T1000 (cell line): ENCODE measurements at regions not wholly inside any gene's neighbourhood (a gene's known extent, or its start where the extent isn't known, plus 50 kb on each side); places are given as distances from the start of the nearest gene placed in this dataset.

Experiments used
- DNase-seq: peaks from one replicate; lab custom pipeline; 2025; ENCODE audit warnings: mixed read lengths; lab: John Stamatoyannopoulos, UW

DNA sequence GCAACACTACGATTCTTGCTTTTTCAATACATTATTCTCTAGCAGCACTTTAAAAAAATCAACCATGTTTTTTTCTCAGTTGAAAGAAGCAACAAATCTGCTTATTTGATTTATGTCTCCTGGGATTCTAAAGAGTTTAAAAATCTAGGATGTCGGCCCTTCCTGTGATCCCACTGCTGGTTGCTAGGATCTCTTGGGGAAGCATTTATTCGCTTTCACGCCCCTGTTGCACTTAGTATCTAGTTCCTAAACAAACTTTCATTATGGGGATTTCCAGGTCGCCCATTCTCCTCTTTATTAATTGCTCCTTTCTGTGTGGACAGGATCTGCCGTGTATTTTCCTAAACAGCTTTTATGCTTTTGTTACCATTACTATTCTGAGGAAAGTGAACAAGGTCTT is 313.5 kb downstream of the AGTPBP1 start:
- DNase-seq, result no peak

DNA sequence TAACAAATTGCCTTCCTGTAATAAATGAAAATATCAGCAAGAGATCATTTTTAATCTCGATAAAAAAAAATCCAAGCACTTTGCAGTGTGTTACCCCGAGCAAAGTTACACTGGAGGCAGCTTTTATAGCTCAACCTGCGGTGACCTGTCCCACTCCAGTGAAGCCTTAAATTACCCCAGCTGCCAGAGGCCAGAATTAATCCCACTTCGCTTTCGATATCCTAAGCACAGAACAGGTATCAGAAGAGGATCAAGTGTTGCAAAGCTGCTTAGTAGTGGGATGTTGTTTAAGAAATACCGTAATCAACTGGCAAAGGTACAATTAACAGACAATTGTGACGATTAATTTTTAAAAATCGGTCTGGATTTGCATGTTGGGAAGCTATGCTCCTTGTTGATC is 314.0 kb downstream of the AGTPBP1 start:
- no peak for DNase-seq

DNA sequence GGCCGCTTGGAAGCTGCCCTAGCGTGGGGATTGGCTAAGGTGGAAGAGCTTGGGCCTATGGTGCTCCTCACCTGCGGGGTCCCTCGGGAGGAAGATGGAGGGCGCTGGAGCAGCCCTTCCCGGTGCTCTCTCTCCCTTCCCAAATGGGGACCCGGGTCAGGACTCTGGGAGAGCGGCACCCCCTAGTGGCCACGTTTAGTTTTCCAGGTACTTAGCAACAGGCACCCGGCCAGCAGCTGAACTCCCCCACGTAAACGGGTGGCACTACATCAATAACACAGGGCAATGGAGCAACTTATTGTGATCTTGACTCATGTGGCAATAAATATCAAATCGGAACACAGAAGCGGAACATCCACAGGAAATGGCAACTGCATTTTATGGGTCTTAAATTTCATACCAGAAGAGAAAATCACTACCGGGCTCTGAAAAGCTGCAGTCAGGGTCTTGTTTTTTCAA is 316.6 kb downstream of the AGTPBP1 start:
- DNase-seq, result peak; percentile 62

DNA sequence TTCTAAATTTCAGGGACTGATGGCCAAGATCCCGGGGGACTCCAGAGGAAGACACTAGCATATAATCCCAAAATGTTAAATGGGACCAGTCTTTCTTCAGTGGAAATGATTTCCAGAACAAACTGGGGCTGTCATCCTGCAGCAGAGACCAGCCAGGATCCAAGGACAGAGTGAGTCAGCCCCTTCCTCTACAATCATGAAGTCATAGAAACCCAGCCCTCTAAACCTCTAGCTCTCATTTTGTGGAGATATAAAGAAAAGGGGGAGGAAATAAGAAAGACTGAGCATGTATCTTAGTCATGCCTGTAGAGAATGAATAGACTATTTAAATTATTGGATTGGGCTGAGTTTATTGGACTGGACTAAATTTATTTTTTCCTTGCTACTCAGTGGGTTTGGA is 318.3 kb downstream of the AGTPBP1 start:
- no peak for DNase-seq

DNA sequence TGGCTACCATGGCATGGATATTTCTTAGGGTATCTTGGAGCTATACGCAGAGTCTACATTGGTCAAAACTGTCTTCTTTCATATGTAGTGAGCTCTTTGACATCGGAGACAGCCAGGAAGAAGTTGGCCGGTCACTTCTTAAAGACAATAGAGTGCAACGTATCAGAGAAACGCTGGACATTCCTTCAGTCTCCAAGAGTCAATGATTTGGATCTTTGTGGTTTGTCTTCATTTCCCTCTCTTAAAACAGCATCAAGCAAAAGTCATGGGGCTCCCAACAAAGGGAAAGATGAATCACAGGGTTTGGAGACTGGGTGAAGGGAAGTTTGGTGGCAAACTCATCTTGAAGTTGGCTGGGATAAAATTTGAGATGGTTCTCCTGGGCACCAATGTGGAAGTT is 320.1 kb downstream of the AGTPBP1 start:
- DNase-seq, result no peak

DNA sequence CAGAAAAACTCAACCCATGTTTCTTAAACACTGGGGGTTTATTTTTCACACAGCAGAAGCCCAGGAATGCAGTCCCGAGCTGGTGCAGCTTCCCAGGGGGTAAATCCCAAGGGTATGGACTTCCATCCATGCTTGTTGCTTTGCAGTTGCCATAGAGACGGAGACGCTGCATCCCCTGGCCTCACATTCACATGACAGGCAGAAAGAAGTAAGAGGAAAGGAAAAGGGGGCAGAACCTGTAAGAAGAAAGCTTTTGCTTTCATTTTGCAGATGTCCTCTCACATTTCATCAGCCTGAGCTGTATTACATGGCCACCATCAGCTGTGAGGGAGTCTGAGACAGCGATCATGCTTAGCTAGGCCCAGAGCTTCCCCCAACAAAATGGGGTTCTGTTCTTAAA is 321.0 kb downstream of the AGTPBP1 start:
- DNase-seq, result no peak

DNA sequence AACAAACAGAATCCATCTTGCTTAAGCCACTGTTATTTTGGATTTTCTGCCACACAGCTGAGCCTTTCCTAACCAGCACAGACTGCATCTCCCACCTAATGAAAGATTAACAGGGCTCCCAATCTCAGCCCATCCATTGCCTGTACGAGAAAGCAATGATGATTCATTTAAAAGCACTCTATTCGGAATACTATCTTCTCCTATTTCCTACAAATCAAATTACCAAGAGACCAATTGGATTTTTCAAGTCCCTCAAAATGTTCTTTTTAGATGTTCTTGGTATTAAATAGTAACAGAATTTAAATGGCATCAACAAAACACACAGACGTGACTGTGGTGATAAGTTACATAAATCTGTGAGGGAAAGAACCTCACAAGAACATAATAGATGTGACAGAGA is 324.1 kb downstream of the AGTPBP1 start:
- DNase-seq, result no peak

DNA sequence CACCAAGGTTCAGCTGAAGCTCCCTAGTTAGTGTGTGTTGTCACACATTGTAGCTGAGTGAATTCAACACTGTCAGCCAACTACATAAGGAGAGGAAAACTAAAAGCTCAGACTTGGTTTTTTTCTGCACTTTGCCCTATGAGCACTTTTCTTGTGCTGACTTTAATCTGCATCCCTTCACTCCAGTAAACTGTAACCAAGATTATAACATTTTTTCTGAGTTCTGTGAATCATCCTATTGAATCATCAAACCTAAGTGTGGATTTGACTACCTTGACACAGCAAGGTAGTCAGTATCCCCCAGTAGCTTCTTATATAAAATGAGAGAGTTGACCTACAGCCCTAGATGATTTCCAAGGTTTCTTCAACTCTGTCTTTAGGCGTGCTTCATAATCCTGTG is 325.0 kb downstream of the AGTPBP1 start:
- no peak for DNase-seq

DNA sequence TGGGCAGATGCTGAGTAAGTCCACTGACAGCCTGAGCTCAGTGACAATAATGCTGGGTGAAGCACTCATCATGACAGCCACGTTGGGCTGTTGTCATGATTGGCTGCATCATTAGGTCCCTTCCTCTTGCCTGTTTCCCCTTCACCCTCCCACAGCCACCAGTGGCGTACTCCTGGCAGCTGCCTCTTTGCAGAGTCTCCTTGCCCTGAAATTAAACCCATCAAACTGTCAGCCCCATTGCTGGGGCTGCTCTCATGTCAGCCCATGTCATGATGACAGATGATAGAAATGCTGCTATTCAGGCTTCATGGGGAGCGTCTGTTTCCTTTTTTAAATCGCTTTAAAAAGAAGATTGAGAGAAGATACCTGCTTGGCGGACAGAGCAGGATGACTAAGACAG is 327.4 kb downstream of the AGTPBP1 start:
- DNase-seq, result no peak

DNA sequence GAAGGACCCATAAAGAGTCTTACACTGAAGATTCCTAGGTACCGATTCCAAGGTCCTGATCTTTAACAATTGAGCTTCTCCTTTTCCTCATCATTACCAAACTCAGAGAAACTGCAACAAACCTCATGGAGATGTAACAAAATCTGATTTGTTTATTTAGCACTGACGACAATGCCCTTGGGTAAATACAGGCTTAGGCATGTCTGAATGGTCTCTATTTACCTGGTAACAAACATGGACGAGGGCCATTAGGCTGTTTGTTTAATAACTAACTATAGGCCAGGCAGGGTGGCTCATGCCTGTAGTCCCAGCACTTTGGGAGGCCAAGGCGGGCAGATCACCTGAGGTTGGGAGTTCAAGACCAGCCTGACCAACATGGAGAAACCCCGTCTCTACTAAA is 333.3 kb downstream of the AGTPBP1 start:
- DNase-seq, result no peak

DNA sequence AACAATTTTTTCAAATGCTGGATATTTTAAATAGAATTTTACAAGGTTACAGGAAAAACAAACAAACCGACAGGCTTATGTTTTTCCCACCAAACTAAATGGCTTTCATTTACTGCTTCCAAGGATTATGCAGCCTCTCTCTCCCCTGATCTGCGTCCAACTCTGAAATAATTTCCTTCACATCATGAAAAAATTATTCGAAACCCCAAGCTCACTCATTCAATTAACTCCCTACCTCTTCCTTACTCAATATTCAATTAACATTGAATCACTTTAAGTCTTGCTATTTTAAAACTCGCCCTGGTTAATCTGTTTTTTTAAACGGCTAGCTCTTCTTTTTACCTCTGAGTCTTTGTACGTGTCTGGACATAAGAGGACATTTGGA is 336.2 kb downstream of the AGTPBP1 start:
- no peak for DNase-seq

DNA sequence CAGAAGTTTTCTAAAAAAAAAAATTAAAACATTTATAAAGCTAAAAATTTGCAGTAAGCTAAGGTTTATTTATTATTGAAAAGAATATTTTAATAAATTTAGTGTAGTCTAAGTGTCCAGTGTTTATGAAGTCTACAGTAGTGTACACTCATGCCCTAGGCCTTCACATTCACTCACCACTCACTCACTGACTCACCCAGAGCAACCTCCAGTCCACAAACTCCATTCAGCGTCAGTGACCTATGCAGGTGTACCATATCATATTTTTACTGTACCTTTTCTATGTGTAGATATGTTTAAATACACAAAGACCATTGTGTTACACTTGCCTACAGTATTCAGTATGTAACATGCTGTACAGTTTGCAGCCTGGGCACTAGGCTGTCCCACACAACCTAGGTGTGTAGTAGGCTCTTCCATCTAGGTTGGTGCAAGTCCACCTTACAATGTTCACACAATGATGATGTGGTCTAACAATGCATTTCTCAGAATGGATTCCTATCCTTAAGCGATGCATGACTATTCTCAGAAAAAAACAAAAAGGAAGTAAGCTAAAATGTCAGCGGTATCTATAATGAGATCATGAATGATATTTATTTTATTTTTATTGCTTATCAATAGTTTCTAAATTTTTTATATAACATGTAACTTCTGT is 336.7 kb downstream of the AGTPBP1 start:
- no peak for DNase-seq

DNA sequence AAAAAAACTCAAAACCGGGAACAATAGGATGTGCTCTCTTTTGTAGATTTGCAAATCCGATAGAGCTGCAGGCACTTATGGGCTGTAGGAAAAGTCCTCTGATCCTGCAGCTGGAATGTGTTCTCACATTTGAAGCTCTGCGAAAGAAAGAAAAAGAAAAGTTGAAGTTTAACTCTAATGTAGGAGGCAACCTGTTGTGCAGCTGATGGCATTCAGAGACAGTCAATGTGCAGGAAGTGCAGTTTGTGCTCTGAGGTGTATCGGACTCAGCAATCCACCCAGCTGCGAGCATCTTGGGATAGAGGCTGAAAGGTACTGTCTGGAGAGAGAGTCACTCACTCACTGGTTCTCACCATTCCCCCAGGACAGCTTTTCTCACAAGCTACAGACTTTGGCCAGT is 339.2 kb downstream of the AGTPBP1 start:
- no peak for DNase-seq

DNA sequence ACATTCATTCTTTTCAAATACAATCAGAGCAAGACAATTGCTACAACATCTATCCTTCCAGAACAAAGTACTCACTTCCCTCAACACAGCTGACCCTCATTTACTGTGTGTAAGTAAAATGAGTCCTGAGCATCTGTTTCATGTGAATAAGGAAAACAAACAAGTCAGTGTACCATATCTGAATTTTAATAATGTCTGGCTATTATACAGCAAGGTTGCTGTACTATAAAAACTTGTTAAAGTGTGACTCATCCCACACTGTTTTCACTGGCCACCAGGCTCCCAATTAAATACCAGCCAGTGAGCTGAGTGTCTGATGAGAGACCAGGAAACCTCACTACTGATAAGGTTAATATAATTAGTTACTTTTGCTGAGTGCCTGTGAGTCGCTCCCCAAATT is 339.8 kb downstream of the AGTPBP1 start:
- DNase-seq, result no peak

DNA sequence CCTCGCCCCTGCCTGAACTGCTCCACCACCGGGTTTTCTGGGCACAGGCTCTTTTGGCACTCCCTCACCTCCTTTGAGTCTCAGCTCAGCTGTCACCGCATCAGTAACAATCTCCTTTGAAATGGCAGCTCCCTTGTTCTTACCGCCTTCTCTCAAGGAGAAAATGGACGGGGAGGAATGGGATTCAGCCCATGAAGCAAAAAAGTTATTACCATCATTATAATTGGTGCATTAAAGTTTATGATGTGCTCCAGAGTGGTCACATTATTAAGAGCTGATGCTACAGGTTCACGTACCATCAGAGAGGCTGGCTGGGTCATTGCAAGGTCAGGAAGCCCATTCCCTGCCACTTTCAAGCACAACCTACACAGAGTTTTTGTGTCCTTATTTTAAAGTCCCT is 344.7 kb downstream of the AGTPBP1 start:
- no peak for DNase-seq

DNA sequence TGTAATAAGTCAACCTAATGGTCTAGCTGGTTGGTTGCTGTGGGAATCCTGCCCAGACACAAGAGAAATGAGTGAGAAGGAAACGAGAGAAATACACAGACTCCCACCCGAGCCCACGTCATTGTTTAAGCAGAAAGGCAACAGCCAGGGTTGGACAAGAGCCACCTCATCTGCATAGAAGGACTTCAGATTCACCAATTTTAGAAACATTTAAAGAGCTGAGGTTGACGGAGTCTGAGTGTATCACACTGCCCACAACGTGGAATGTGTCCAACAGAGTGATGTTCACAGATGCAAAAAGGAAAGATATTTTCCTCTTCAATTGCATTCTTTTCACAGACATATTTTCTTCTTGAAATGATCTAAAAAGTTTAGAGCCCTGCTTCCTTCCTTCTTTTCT is 349.5 kb downstream of the AGTPBP1 start:
- no peak for DNase-seq

DNA sequence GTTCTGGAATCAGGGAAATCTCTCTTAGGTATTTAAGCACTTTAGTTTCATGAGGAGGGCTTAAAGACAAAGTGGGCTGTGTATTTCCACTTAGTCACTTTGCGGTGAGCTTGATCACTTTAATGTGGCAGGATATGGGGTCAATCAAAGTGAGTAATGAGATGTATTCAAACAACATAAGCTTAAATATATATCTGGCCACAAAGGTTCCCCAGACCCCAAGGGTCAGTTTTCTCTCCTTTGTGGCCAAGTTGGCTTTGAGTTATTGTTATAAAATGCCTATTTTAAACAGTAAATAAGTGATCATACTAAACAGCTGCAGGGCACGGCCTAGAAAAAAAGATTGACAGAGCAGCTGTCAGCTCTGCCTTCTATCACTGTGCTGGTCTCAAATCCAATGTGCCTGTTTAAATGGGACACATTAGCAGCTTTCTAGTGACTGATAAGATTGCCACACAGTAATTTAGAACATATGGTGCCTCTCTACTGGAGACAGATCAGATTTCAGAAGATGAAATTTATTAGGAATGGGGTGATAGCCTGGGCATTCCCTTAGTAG is 363.9 kb downstream of the AGTPBP1 start:
- no peak for DNase-seq

DNA sequence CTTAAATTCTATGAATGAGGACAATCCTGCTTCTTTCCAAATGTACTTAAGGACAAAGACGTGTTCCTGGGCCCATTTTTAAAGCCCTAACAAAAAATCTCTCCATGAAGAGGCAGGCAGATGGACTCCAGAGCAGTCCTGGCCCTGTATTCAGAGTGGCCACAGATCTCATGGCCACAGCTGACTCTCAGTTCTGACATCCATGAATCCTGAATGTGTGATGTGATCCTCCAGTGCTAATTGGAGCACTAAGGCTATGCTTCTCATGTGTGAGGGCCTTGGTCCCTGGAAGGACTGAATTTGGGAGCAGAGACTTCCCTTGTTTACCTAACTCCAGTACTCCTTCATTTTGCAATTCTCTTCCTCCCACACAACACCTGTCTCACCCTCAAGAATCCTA is 373.0 kb downstream of the AGTPBP1 start:
- no peak for DNase-seq

DNA sequence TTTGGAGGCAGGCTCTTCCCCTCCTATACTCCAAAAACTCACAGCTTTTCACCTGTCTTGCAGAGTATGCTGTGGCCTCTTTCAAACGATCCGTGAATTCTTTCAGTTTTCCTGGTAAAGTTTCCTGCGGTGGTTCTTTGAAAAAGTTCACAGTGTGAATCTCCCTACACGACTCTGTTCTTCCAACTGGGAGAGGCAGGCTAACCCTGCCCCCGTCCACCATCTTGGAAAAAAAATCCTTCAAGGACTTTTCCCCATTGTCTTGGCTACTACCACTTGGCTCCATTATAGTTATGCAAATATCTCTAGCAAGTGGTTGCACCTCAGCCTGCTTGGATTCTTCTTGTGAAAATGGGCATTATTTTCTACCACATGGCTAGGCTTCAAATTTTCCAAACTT is 382.6 kb downstream of the AGTPBP1 start:
- no peak for DNase-seq

DNA sequence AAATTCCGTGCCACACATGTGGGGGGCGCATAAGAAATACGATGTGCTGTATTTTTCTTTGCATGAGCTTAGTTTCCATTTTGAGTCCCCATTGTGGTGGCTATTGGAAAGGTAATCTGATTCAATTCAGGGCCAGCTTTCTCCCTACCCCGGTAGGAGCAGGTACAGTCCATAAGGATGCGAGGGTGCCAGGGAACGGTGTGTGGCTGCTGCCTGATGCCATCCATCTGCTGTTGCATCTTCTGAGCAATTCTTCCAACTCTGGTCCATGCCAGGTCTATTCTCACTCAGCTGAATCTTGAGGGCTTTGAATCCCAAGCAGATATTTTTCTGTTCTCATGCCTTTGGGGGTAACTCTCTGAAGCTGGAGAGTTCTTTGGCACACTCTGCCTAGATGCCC is 392.7 kb downstream of the AGTPBP1 start:
- DNase-seq, result no peak

DNA sequence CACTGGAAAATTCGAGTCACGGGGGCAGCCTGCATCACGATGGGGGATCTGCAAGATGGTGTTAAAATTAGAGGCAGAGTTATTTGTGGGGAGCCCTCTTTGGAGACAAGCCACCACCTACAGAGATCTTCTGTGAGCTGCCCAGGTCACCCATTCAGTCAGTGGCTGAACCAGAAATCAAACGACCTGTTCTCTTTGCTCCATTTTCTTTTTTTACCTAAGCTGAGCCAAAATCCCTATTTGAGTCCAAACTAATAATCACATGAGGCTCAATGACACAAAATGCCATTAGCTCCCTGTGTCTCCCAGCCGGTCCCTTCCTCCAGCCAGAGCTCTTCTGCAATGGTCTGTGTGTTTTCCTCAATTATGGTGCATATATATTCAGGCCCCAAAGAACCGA is 394.2 kb downstream of the AGTPBP1 start:
- no peak for DNase-seq

DNA sequence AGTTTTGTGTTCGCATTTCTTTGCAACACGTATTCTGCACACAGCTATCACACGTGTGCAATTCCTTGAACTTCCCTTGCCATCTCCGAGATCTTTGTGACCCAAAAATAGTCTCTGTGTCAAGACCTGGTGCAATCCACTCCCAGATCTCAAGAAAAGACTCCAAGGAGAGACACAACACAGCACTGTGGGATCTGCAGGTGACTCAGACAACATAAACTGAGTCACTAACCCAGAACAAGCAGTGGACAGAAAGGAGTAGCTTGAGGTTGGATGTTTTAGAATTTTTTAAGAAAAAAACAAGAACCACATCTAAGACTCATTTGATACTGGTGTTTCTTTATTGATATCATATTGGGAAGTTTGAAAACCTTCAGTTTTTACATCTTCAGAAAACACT is 396.9 kb downstream of the AGTPBP1 start:
- DNase-seq, result no peak

DNA sequence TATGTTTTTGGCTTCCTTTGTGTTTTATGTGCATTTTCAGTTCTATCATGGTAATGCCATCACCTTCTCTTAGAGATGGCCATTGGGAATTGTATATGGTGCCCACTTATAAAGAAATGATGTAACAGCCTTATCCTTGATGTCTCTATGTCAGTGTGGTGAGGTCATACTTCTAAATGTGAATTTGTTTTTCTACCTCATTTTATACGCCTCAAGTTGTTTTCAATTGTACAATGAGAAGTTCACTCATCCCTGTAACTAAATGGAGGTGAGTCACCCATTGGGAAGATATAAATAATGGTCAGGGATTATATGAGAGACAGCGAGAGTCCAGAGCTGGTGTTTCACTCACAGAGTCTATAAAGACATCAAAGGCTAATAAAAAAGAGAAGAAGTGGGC is 402.4 kb downstream of the AGTPBP1 start:
- no peak for DNase-seq

DNA sequence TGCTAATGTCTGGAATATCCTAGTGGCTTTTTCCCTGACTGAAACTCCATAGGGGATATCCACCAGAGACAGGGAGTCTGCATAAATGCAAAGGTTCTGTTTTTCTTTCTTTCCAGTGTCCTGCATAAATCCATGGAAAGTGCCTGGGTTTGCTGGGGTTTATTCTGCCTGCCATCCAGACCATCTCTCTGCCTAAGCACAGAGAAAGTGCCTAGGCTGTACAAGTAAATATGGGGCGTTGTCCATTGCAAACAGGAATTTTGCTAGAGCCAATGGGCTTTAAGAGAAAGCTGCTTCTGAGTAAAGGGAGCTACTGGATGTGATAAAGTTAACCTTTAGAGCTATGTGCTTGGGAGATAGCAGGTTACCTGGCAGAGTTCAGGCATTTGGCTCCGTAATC is 407.5 kb downstream of the AGTPBP1 start:
- no peak for DNase-seq
